ENCODE measurements at regions not wholly inside any gene's neighbourhood (a gene's known extent, or its start where the extent isn't known, plus 50 kb on each side); places are given as distances from the start of the nearest gene placed in this dataset.

DNA sequence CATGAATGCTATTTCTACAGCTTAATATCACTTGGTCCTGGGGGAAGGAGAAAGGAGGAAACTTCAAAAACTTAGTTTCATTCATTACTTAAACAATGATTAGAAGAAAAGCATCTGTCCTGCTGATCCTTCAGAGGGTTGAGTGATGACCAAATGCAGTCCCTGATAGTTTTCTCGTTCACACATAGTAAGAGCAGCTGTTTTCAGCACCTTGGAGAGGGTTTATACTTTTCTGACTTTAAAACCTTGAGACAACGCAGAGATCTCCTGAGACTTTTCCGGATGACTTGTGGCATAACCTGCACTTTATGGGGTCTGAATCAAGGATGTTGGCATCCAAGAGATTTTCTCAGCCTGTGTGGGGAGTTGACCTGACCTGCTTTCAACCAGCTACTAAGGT, 94.0 kb upstream of the KCND3 start:
- H3K36me3 ChIP-seq: no peaks in the 10 kb centered on the region
- H3K4me3 ChIP-seq: no peak overlapping the region
- TF ChIP-seq, protein P1, sequence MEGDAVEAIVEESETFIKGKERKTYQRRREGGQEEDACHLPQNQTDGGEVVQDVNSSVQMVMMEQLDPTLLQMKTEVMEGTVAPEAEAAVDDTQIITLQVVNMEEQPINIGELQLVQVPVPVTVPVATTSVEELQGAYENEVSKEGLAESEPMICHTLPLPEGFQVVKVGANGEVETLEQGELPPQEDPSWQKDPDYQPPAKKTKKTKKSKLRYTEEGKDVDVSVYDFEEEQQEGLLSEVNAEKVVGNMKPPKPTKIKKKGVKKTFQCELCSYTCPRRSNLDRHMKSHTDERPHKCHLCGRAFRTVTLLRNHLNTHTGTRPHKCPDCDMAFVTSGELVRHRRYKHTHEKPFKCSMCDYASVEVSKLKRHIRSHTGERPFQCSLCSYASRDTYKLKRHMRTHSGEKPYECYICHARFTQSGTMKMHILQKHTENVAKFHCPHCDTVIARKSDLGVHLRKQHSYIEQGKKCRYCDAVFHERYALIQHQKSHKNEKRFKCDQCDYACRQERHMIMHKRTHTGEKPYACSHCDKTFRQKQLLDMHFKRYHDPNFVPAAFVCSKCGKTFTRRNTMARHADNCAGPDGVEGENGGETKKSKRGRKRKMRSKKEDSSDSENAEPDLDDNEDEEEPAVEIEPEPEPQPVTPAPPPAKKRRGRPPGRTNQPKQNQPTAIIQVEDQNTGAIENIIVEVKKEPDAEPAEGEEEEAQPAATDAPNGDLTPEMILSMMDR (IDR thresholded peaks at IDR 0.05): no peak
- TF ChIP-seq EP300 (IDR thresholded peaks at IDR 0.05): no peak
- TF ChIP-seq POLR2A (IDR thresholded peaks at IDR 0.05): no peak
- H3K27me3 ChIP-seq: no peaks in the 10 kb centered on the region
- H3K4me1 ChIP-seq (ENCODE audit: insufficient read depth): no peaks in the 10 kb centered on the region
- no peaks in the 10 kb centered on the region for H3K9me3 ChIP-seq
- no peak overlapping the region for H3K27ac ChIP-seq
- intact Hi-C loops (cut with DNase I): no loop called here
- no peak for DNase-seq
- WGBS, 3 donors: 11 to 22% (median 12%) methylated on average over 3 of the region's 3 CpGs

DNA sequence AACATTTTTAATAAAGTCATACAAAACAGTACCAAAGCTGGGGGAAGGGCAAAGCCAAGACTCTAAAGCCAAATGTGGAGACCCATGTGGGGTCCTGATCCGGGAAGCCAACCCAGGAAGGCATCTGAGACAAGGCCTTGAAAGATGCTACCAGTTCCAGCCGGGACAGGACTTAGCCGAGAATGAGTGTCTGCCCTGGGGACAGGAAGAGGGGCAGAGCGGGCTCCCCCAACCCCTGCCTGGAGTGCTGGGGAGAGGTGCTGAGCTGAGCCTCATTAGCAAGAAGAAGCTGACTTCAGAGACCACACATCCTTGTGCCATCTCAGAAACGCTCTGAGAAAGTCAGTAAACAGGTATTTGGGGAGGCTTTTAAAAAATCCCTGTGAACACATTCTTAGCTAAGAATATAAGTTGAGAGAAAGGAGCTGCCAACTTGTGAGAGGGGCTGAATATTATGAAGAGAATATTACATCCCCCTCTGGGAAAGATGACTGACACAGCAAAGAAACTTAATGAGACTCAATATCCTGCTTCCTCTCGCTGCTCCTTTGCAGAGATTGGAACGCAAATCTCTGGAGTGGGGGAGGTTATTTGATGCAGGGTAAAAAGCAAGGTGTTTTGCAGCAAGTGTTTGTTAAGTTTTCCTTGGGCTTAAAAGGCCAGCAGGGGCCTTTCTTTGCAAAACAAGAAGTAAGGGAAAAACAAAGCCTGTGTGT, 103.3 kb upstream of the KCND3 start:
- H3K27ac ChIP-seq: no peak overlapping the region
- intact Hi-C loops (cut with DNase I): no loop called here
- H3K27me3 ChIP-seq: no peaks in the 10 kb centered on the region
- no peaks in the 10 kb centered on the region for H3K9me3 ChIP-seq
- no peak overlapping the region for H3K4me3 ChIP-seq
- WGBS, 3 donors: 16 to 28% (median 25%) methylated on average over 7 of the region's 7 CpGs
- H3K4me1 ChIP-seq (ENCODE audit: insufficient read depth): no peaks in the 10 kb centered on the region
- TF ChIP-seq EP300 (IDR thresholded peaks at IDR 0.05) (no peak), POLR2A (IDR thresholded peaks at IDR 0.05) (no peak)
- TF ChIP-seq, protein P1 (IDR thresholded peaks at IDR 0.05): no peak
- no peaks in the 10 kb centered on the region for H3K36me3 ChIP-seq
- DNase-seq: no peak

DNA sequence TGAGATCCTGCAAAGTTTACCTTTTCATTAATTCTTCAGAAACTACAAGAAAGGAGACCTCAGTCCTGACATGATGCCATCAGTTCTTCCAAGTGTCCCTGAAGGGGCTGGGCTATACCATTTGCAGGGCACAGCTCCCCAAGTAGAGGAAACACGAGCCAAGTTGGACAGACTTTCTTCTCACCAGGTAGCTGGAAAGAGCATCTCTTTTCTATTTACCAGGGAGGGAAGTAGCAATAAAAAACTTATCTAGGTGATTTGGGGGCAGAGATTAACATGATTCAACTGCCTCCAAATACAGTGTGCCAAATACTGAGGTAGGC, 103.9 kb upstream of the KCND3 start:
- H3K9me3 ChIP-seq: no peaks in the 10 kb centered on the region
- WGBS, 3 donors: 12 to 22% (median 16%) methylated on average over 1 of the region's 1 CpG
- H3K27me3 ChIP-seq: no peaks in the 10 kb centered on the region
- no peak overlapping the region for H3K4me3 ChIP-seq
- intact Hi-C loops (cut with DNase I): no loop called here
- TF ChIP-seq, protein P1 (IDR thresholded peaks at IDR 0.05): no peak
- TF ChIP-seq EP300 (IDR thresholded peaks at IDR 0.05): no peak
- TF ChIP-seq POLR2A (IDR thresholded peaks at IDR 0.05): no peak
- no peak for DNase-seq
- H3K4me1 ChIP-seq (ENCODE audit: insufficient read depth): no peaks in the 10 kb centered on the region
- H3K27ac ChIP-seq: no peak overlapping the region
- H3K36me3 ChIP-seq: no peaks in the 10 kb centered on the region

DNA sequence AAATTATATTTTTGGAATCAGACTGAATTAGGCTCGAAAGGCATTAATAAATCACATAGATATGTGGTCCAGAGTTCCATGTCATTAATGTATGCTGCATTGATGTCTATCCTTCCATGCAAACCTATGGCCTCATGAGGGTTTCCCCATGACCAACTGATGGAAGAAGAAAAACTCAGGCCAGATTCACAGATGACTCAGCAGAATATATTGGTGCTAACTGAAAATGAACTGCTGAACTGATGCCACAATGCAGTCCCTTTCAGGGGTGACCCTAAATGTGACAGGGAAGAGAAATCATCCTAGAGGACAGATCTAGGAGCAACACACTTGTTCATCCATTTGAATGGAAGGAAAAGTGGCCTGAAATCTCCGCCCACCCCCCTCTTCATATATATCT, 110.5 kb upstream of the KCND3 start:
- no peak for DNase-seq
- Histone ChIP-seq H3K9me3 (no peaks in the 10 kb centered on the region), H3K27ac (no peak overlapping the region), H3K36me3 (no peaks in the 10 kb centered on the region), H3K4me3 (no peak overlapping the region), H3K4me1 (ENCODE audit: insufficient read depth) (no peaks in the 10 kb centered on the region), H3K27me3 (no peaks in the 10 kb centered on the region)
- TF ChIP-seq, protein P1 (IDR thresholded peaks at IDR 0.05): no peak
- no peak for TF ChIP-seq POLR2A (IDR thresholded peaks at IDR 0.05)
- no peak for TF ChIP-seq EP300 (IDR thresholded peaks at IDR 0.05)
- WGBS, 3 donors: 55 to 77% (median 58%) methylated on average over 2 of the region's 2 CpGs
- intact Hi-C loops (cut with DNase I): no loop called here
